Fibroblast of the aortic adventitia (primary cell): ENCODE measurements at regions not wholly inside any gene's neighbourhood (a gene's known extent, or its start where the extent isn't known, plus 50 kb on each side); places are given as distances from the start of the nearest gene placed in this dataset.

Experiments used
- DNase-seq: peaks from one replicate; pipeline ENCODE4 v3.0.0-alpha.2; 2010; ENCODE audit warnings: low read depth
- H3K4me3 ChIP-seq: 2 replicates; pipeline ENCODE4 v1.5.1; 2011; ENCODE audit warnings: low read depth, mild to moderate bottlenecking, control low read depth, low read length, moderate library complexity
- CTCF ChIP-seq: IDR thresholded peaks from 2 replicates; pipeline ENCODE4 v1.5.1; 2011; ENCODE audit warnings: mild to moderate bottlenecking, low read length, control low read depth, inconsistent platforms; ENCODE audit not compliant: insufficient read depth

- H3K4me3 ChIP-seq = no peak overlapping the region
- no peak for TF ChIP-seq CTCF
- no peak for DNase-seq
Measured at GRCh38 chr1:4106731-4107130, 206.7 kb upstream of the C1orf174 start.

- H3K4me3 ChIP-seq = no peak overlapping the region
- DNase-seq = no peak
- no peak for TF ChIP-seq CTCF
Measured at GRCh38 chr1:4107291-4107690, 207.2 kb upstream of the C1orf174 start.

- no peak for DNase-seq
- H3K4me3 ChIP-seq = no peak overlapping the region
Measured at GRCh38 chr1:4108331-4108730, 208.3 kb upstream of the C1orf174 start.

GRCh38 chr1:4108758-4109627 lies 208.9 kb upstream of the C1orf174 start:
- no peak for TF ChIP-seq CTCF
- H3K4me3 ChIP-seq = no peak overlapping the region
- no peak for DNase-seq

More at GRCh38 chr1:4108331-4108730, 208.3 kb upstream of the C1orf174 start:
- TF ChIP-seq CTCF = no peak

- no peak for TF ChIP-seq CTCF
- DNase-seq = no peak
- H3K4me3 ChIP-seq = no peak overlapping the region
Measured at GRCh38 chr1:4109628-4109940, 209.5 kb upstream of the C1orf174 start.

GRCh38 chr1:4110888-4111287 lies 210.8 kb upstream of the C1orf174 start:
- DNase-seq = no peak
- no peak overlapping the region for H3K4me3 ChIP-seq
- no peak for TF ChIP-seq CTCF

GRCh38 chr1:4113897-4114296 lies 213.8 kb upstream of the C1orf174 start:
- no peak for DNase-seq
- no peak overlapping the region for H3K4me3 ChIP-seq
- TF ChIP-seq CTCF = no peak
